GM10266 (cell line): ENCODE measurements at regions not wholly inside any gene's neighbourhood (a gene's known extent, or its start where the extent isn't known, plus 50 kb on each side); places are given as distances from the start of the nearest gene placed in this dataset.

ENCODE experiments used
- DNase-seq: peaks from one replicate; pipeline ENCODE4 v3.0.0; 2012; ENCODE audit errors: extremely low spot score
- CTCF ChIP-seq: IDR thresholded peaks from 2 replicates; pipeline ENCODE4 v1.5.1; 2012; ENCODE audit warnings: mild to moderate bottlenecking, low read depth; ENCODE audit not compliant: control insufficient read depth, insufficient read depth; ENCODE audit errors: missing control alignments

- DNase-seq, result no peak
Measured at GRCh38 chr16:82452004-82452756, 174.6 kb upstream of the CDH13 start.

GRCh38 chr16:82451449-82451848, 175.3 kb upstream of the CDH13 start:
- DNase-seq, result no peak
- TF ChIP-seq CTCF, result no peak

More at GRCh38 chr16:82452004-82452756, 174.6 kb upstream of the CDH13 start:
- TF ChIP-seq CTCF, result no peak

- no peak for DNase-seq
- no peak for TF ChIP-seq CTCF
Measured at GRCh38 chr16:82440336-82440735, 186.4 kb upstream of the CDH13 start.

DNA sequence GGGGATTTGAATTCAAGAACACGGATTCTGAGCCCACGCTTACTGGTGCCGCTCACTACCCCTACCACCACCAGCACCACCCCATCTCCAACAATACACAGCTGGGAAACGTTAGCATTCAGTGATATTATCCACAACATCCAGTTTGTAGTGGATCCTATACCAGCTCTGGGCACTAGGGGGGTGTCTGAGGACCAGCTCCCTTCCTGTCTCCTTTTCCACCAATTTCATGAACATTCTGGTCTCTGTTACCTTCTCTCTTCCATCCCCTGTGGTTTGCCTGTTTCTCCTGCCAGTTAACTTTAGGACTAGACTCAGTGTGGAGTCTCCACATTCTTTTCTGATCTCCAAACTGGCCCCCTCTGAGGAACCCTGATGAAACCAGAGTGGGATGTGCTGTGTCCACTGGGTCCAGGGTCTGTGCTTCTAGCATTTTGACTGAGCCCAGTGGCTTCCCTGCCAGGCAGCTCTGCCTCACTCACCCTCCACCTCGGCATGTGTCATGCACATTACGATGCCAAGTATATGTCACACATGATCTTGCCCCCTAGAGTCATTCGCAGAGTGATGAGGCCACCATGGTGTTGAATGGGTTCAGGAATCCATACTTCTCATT, 187.0 kb upstream of the CDH13 start:
- peak; percentile 22 for DNase-seq
- TF ChIP-seq CTCF, result peak; percentile 11

- TF ChIP-seq CTCF, result no peak
- DNase-seq, result no peak
Measured at GRCh38 chr16:82433042-82433441, 193.7 kb upstream of the CDH13 start.

DNA sequence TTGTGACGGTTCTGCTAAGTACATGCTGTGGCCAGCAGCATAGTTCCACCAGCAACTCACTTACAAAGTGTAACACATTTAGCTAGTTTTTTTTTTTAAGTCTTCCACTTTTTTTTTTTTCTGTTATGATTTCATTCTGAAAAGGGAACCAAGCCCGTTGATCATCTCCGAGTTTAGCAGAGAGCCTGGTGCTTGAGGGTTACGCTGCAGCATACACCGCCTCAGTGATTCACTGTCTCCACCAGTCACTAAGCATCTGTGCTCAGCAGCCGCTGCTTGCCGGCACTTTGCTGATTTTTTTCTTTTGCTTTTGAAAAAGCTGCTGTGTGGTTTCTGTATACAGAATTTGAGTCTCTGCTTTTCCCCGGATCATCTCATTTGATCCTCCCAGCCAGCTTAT, 194.5 kb upstream of the CDH13 start:
- TF ChIP-seq CTCF, result no peak
- no peak for DNase-seq

- TF ChIP-seq CTCF, result no peak
- no peak for DNase-seq
Measured at GRCh38 chr16:82425661-82426060, 201.1 kb upstream of the CDH13 start.
